NB4 (cell line): ENCODE measurements at regions not wholly inside any gene's neighbourhood (a gene's known extent, or its start where the extent isn't known, plus 50 kb on each side); places are given as distances from the start of the nearest gene placed in this dataset.

Source experiments
- CTCF ChIP-seq: IDR thresholded peaks from one replicate; pipeline ENCODE4 v1.5.1; 2012; ENCODE audit warnings: low read depth, low read length
- MAX ChIP-seq: IDR thresholded peaks from 2 replicates; pipeline ENCODE4 v1.6.1; 2011; ENCODE audit warnings: low read depth, low read length
- MYC ChIP-seq: IDR thresholded peaks from 2 replicates; pipeline ENCODE4 v1.6.1; 2011; ENCODE audit warnings: low read depth, low read length
- POLR2A ChIP-seq: IDR thresholded peaks from 2 replicates; pipeline ENCODE4 v1.6.1; 2011; ENCODE audit warnings: mild to moderate bottlenecking; ENCODE audit not compliant: insufficient read length; ENCODE audit errors: extremely low read depth

- TF ChIP-seq CTCF = no peak
- TF ChIP-seq POLR2A = no peak
- no peak for TF ChIP-seq MYC
- TF ChIP-seq MAX = no peak
These were observed 229.4 kb downstream of the ZNF516 start for GRCh38 chr18:76265497-76266235.
